K562 (cell line): ENCODE measurements at regions not wholly inside any gene's neighbourhood (a gene's known extent, or its start where the extent isn't known, plus 50 kb on each side); places are given as distances from the start of the nearest gene placed in this dataset.

Source experiments
- ATAC-seq: fragments of 200-7000 bp; cut with Tn5 transposase; 3 replicates; pipeline ENCODE4 v1.9.1; 2020; ENCODE audit warnings: moderate library complexity
- BruUV-seq: library from RNA; stranded (reverse); fragments of 400-500 nt; replicated peaks from 2 replicates; lab custom pipeline; 2021; lab: Mats Ljungman, UMichigan
- CTCF ChIA-PET: fragments of 300-600 bp; formaldehyde crosslinking; extraction: SDS; loops from one replicate; lab custom pipeline; 2021; ENCODE audit warnings: low intra/inter-chr PET ratio; lab: Yijun Ruan, JAX
- POLR2A ChIA-PET: fragments of 300-600, 350-650 bp; sonication (Branson Sonifier 250); formaldehyde crosslinking; extraction: SDS; loops from one replicate; lab custom pipeline; 2021; ENCODE audit warnings: antibody characterized with exemption, inconsistent platforms; lab: Yijun Ruan, JAX
- DNase-seq, 4 experiments: peaks; one replicate each; pipeline versions ENCODE4 v3.0.0 to v3.0.0-alpha.2; 2011 to 2018; ENCODE audit warnings: low spot score in 3 of 4, mixed read lengths in 3 of 4; ENCODE audit errors: extremely low read depth in 1 of 4
- FAIRE-seq: peaks from 2 replicates; lab custom pipeline; 2011; peaks lifted over from hg19 to GRCh38; lab: Jason Lieb, UNC
- H2AFZ ChIP-seq: 2 replicates; pipeline ENCODE4 v1.6.0; 2011; ENCODE audit warnings: low read depth, low read length, control low read depth, inconsistent platforms
- H3K27ac ChIP-seq: fragments of 200-600 bp; 3 replicates; pipeline ENCODE4 v1.8.0; 2011; ENCODE audit warnings: low read depth, mild to moderate bottlenecking, control low read depth, inconsistent platforms, low read length, moderate library complexity, mixed read lengths; ENCODE audit errors: extremely low read depth
- H3K27me3 ChIP-seq, 2 experiments: fragments of 300-600 bp in 1 of 2; 2 replicates in 1 of 2; 3 replicates in 1 of 2; pipeline versions ENCODE4 v1.6.0 to v1.8.0; 2011; ENCODE audit warnings: inconsistent platforms in 2 of 2, low read length in 2 of 2, mild to moderate bottlenecking in 1 of 2, mixed read lengths in 1 of 2, moderate library complexity in 1 of 2; ENCODE audit not compliant: control insufficient read depth in 2 of 2, insufficient read depth in 2 of 2
- H3K36me3 ChIP-seq: fragments of 300-600 bp; 3 replicates; pipeline ENCODE4 v1.8.0; 2011; ENCODE audit warnings: mild to moderate bottlenecking, low read length, inconsistent platforms; ENCODE audit not compliant: control insufficient read depth, insufficient read depth
- H3K4me1 ChIP-seq, 2 experiments: fragments of 200-600 bp in 1 of 2; replicated peaks in 1 of 2; 2 replicates in 1 of 2; 3 replicates in 1 of 2; pipeline versions ENCODE4 v1.5.1 to v1.8.0; 2011; ENCODE audit warnings: inconsistent platforms in 2 of 2, low read length in 2 of 2, mild to moderate bottlenecking in 1 of 2, mixed read lengths in 1 of 2, moderate library complexity in 1 of 2; ENCODE audit not compliant: control insufficient read depth in 2 of 2, insufficient read depth in 2 of 2
- H3K4me2 ChIP-seq: 2 replicates; pipeline ENCODE4 v1.6.1; 2011; ENCODE audit warnings: low read length, control low read depth, inconsistent platforms, mixed read lengths; ENCODE audit not compliant: insufficient read depth
- H3K4me3 ChIP-seq: fragments of 200-600 bp; sonication (generic), shearing (Covaris generic); 2 replicates; pipeline ENCODE4 v1.5.1; 2016; ENCODE audit warnings: control low read depth, inconsistent platforms
- H3K79me2 ChIP-seq: fragments of 200-600 bp; 3 replicates; pipeline ENCODE4 v1.8.0; 2011; ENCODE audit warnings: low read length, inconsistent platforms; ENCODE audit not compliant: control insufficient read depth, insufficient read depth
- H3K9ac ChIP-seq, 2 experiments: 2 replicates each; pipeline versions ENCODE4 v1.6.0 to v1.6.1; 2011; ENCODE audit warnings: low read depth in 2 of 2, low read length in 2 of 2, control low read depth in 1 of 2, inconsistent platforms in 1 of 2, mild to moderate bottlenecking in 1 of 2, mixed read lengths in 1 of 2; ENCODE audit not compliant: insufficient read depth in 1 of 2
- H3K9me1 ChIP-seq: one replicate; pipeline ENCODE4 v1.6.0; 2011; ENCODE audit warnings: inconsistent platforms, mild to moderate bottlenecking, low read length, moderate library complexity; ENCODE audit not compliant: control insufficient read depth, insufficient read depth
- H3K9me3 ChIP-seq: replicated peaks from 2 replicates; pipeline ENCODE4 v1.5.1; 2011; ENCODE audit warnings: low read depth, low read length, inconsistent platforms; ENCODE audit not compliant: control insufficient read depth, insufficient read depth
- H4K20me1 ChIP-seq: replicated peaks from 2 replicates; pipeline ENCODE4 v1.6.1; 2011; ENCODE audit warnings: low read length, inconsistent platforms, mixed read lengths; ENCODE audit not compliant: control insufficient read depth, insufficient read depth
- GATA2 ChIP-seq: sonication (generic); formaldehyde crosslinking; IDR thresholded peaks from 2 replicates; pipeline ENCODE4 v1.4.0; 2020; ENCODE audit warnings: mild to moderate bottlenecking, missing genetic modification reagents
- RFX1 ChIP-seq: fragments of 450-650 bp; IDR thresholded peaks from 2 replicates; pipeline ENCODE4 v1.6.1; 2016; ENCODE audit warnings: mild to moderate bottlenecking, moderate library complexity
- ZNF134 ChIP-seq: fragments of 250-450 bp; sonication (Bioruptor Pico); conservative IDR thresholded peaks from 2 replicates; pipeline ENCODE4 v1.4.0; 2020
- ZNF79 ChIP-seq: fragments of 250-450 bp; sonication (Bioruptor Pico); IDR thresholded peaks from 2 replicates; pipeline ENCODE4 v1.4.0; 2020; ENCODE audit warnings: low read depth, mild to moderate bottlenecking, moderate library complexity
- WGBS: fragments of 100-300 bp; shearing (Covaris generic); methylation state at CpG from one replicate; pipeline ENCODE4 v1.1.6; 2016; ENCODE audit warnings: low coverage, mixed read lengths; ENCODE audit not compliant: insufficient coverage; ENCODE audit errors: missing lambda C conversion rate; 5-methylcytosine and 5-hydroxymethylcytosine counted together
- in situ Hi-C: fragments of 300-500 bp; cut with MboI; formaldehyde crosslinking; loops from 4 replicates; pipeline ENCODE4 v1.15.0; 2018; ENCODE audit warnings: inconsistent platforms, mixed read lengths
- intact Hi-C: fragments of 100-400 bp; cut with micrococcal nuclease; formaldehyde crosslinking; loops from 2 replicates; pipeline ENCODE4 v1.14.2; 2022
- TF ChIP-seq, protein P1 (sequence below): IDR thresholded peaks from 3 replicates; pipeline ENCODE4 v1.6.1; 2011; ENCODE audit warnings: borderline replicate concordance, mild to moderate bottlenecking, moderate library complexity; ENCODE audit not compliant: insufficient read length; ENCODE audit errors: extremely low read depth
- TF ChIP-seq, protein P2 (sequence below): fragments of 450-650 bp; formaldehyde crosslinking; IDR thresholded peaks from 2 replicates; pipeline ENCODE4 v1.4.0; 2020; ENCODE audit warnings: mild to moderate bottlenecking, mixed read lengths

DNA sequence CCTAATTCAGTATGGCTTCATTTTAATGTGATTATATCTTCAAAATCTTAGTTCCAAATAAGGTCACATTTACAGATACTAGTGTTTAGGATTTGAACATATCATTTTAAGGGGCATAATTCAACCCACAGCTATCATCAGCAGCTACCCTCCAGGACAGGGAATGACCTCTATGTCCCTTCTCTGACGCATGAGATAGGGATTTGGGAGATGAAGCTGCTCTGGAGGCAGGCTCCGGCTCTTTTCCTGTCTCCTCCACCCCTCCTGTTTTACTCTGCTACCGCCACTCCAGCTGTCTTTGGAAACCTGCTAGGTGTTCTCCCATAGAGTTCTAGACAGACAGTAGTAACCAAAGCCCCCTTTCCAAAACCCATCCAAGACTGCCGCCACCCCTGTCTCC is 119.2 kb downstream of the CARTPT start (continued):
- TF ChIP-seq, protein P1, sequence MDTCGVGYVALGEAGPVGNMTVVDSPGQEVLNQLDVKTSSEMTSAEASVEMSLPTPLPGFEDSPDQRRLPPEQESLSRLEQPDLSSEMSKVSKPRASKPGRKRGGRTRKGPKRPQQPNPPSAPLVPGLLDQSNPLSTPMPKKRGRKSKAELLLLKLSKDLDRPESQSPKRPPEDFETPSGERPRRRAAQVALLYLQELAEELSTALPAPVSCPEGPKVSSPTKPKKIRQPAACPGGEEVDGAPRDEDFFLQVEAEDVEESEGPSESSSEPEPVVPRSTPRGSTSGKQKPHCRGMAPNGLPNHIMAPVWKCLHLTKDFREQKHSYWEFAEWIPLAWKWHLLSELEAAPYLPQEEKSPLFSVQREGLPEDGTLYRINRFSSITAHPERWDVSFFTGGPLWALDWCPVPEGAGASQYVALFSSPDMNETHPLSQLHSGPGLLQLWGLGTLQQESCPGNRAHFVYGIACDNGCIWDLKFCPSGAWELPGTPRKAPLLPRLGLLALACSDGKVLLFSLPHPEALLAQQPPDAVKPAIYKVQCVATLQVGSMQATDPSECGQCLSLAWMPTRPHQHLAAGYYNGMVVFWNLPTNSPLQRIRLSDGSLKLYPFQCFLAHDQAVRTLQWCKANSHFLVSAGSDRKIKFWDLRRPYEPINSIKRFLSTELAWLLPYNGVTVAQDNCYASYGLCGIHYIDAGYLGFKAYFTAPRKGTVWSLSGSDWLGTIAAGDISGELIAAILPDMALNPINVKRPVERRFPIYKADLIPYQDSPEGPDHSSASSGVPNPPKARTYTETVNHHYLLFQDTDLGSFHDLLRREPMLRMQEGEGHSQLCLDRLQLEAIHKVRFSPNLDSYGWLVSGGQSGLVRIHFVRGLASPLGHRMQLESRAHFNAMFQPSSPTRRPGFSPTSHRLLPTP = no peak
- TF ChIP-seq GATA2 (CRISPR knock-in tag) = no peak
- no peak for TF ChIP-seq ZNF79 (CRISPR knock-in tag)

DNA sequence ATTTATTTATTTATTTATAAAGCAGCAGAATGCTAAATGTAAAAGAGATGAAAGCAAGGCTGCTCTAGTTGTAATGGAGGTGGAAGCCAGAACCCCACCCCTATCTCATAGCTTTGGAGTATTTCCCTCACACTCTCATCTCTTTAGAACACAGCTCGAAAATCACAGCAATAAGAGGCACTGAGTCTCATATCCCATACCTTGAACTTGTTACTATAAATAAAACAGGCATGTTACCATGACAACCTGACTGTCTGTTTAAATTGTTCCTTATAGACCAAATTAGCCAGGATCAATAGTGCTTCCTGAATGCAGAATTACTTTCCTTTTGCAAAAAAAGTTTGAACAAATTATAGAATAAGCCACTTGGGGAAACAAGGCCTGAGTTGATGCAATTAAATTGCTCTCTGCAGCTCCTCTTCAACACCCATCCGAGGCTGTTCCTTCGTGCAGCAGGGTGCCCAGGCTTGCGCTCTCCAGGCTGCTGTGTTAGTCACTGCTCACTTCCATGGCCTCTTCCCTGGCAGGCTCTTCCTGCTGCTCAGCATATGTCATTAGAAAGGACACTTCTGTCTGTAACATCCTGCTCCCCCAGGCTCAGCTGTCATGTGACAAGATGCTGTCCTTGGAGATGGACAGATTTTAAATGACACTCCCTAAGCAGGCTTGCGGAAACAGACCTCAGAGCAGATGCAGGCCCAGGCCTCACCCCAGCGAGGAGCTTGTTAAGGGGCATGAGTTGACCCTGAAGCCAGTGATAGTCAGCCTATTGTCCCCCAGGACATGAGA is 120.2 kb downstream of the CARTPT start:
- Histone ChIP-seq H3K36me3 (no peaks in the 10 kb centered on the region), H3K79me2 (no peaks in the 10 kb centered on the region), H3K9me3 (no peaks in the 10 kb centered on the region), H3K4me3 (no peak overlapping the region), H4K20me1 (no peaks in the 10 kb centered on the region), H3K27ac (no peak overlapping the region), H3K4me1 (no peaks in the 10 kb centered on the region), H3K4me2 (no peak overlapping the region), H3K9ac (no peak overlapping the region), H3K9me1 (no peaks in the 10 kb centered on the region), H3K27me3 (no peaks in the 10 kb centered on the region; a peak in 1 of 5 replicates), H2AFZ (no peak overlapping the region)
- ChIA-PET POLR2A (interaction anchor here (0.8 kb wide), 1 partner anchor 260 kb away, joined by 4 read pairs; no protein-coding TSS in a partner anchor), CTCF (no interaction called here)
- BruUV-seq = no TSS peak
- FAIRE-seq = no peak
- 4% methylated on average over 6 of the region's 6 CpGs for WGBS
- ATAC-seq = no peak
- TF ChIP-seq RFX1 (peak; percentile 74), ZNF134 (CRISPR knock-in tag) (no peak)
- TF ChIP-seq, protein P2, sequence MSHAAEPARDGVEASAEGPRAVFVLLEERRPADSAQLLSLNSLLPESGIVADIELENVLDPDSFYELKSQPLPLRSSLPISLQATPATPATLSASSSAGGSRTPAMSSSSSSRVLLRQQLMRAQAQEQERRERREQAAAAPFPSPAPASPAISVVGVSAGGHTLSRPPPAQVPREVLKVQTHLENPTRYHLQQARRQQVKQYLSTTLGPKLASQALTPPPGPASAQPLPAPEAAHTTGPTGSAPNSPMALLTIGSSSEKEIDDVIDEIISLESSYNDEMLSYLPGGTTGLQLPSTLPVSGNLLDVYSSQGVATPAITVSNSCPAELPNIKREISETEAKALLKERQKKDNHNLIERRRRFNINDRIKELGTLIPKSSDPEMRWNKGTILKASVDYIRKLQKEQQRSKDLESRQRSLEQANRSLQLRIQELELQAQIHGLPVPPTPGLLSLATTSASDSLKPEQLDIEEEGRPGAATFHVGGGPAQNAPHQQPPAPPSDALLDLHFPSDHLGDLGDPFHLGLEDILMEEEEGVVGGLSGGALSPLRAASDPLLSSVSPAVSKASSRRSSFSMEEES (CRISPR knock-in tag) = peak; percentile 39
- intact Hi-C loops (loop anchor here (10.0 kb wide), 1 partner anchor 166 kb away; no protein-coding TSS in a partner anchor), in situ Hi-C loops (no loop called here)
- no peak for DNase-seq
